OCI-LY7 (cell line): ENCODE measurements at regions not wholly inside any gene's neighbourhood (a gene's known extent, or its start where the extent isn't known, plus 50 kb on each side); places are given as distances from the start of the nearest gene placed in this dataset.

Experiments
- CTCF ChIP-seq: fragments of 200-600 bp; sonication (generic); conservative IDR thresholded peaks from 2 replicates; pipeline ENCODE4 v1.5.1; 2014; ENCODE audit warnings: mild to moderate bottlenecking, antibody characterized with exemption, low read length, moderate library complexity, mixed read lengths
- EZH2phosphoT487 ChIP-seq: fragments of 200-600 bp; sonication (generic); IDR thresholded peaks from 2 replicates; pipeline ENCODE4 v1.6.1; 2018; ENCODE audit warnings: low read depth, borderline replicate concordance, mild to moderate bottlenecking, mixed run types, antibody characterized with exemption, low read length, moderate library complexity, mixed read lengths

- TF ChIP-seq CTCF (no peak), EZH2phosphoT487 (no peak)
Measured at GRCh38 chr6:65819152-65819551, 112.1 kb upstream of the EYS start.
